Tongue (tissue), 1 donor: ENCODE measurements at regions not wholly inside any gene's neighbourhood (a gene's known extent, or its start where the extent isn't known, plus 50 kb on each side); places are given as distances from the start of the nearest gene placed in this dataset.

ENCODE experiments used
- small RNA-seq: library from RNA; depleted of rRNA; stranded (forward); fragments of <200 nt; gene quantifications from one replicate; pipeline ENCODE3, GENCODE V24; 2014; ENCODE audit warnings: low replicate concordance

Small RNA genes lying in the stretch of these regions (small RNA-seq; reads per million reads assigned to genes)
- 0.05 reads per million for gene MIR552
